ENCODE measurements at regions not wholly inside any gene's neighbourhood (a gene's known extent, or its start where the extent isn't known, plus 50 kb on each side); places are given as distances from the start of the nearest gene placed in this dataset.

DNA sequence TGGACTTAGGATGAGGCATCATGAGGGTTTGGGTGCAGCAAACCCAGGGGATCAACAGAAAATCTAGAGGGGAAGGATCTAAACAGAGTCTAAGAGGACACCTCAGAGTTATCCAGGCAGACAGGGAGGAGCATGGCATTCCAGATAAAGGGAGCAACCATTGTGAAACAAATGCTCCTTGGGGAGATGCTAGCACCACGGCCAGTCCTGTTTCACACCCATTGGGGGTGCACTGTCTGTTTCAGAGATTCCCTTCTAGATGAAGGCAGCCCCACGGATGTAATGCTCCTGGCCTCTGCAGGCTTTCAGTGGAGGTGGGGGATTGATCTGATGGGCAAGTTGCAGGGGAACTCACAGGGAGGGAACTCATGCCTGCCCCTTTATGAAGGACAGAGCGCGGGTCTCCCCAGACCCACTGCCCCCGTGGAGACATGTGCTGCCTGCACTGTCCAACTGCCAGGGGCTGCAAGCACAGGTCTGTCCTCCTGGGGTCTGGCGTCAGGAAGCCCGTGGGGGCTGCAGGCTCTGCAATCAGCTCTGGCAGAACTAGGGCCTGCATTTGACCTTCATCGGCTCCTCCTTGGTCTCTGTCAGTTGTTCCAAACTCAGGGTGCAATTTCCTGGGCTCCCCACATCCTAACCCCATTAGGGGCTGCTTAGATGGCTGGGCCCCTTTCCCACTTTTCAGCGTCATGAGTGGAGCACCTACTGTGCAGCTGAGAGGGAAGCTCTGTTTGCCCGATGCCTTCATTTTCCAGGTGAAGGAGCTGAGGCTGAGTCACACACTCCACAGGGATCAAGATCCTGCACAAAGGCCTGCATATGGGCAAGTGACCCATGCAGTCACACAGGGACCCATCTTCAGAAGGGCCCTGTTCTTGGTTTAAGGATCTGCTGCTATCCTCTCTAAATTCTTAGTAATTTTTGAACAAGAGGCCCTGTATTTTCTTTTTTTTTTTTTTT lies 163.4 kb downstream of the ARL4C start:
- Histone ChIP-seq H3K9me3 (ENCODE audit: control insufficient read depth, low read length) (no peaks in the 10 kb centered on the region), H3K27ac (ENCODE audit: insufficient read depth, low read length, poor library complexity, severe bottlenecking) (no peak overlapping the region), H3K4me1 (ENCODE audit: control insufficient read depth, insufficient read depth, low read length, poor library complexity, severe bottlenecking) (peaks cover 6% of the 10 kb centered on the region), H3K27me3 (replicated peaks; ENCODE audit: control insufficient read depth, insufficient read depth, low read length, poor library complexity, severe bottlenecking) (no peaks in the 10 kb centered on the region), H3K36me3 (ENCODE audit: control insufficient read depth, insufficient read depth, low read length) (no peaks in the 10 kb centered on the region), H3K4me3 (ENCODE audit: insufficient read depth, low read depth, low read length, poor library complexity, severe bottlenecking) (no peak overlapping the region)
- DNase-seq, result no peak

DNA sequence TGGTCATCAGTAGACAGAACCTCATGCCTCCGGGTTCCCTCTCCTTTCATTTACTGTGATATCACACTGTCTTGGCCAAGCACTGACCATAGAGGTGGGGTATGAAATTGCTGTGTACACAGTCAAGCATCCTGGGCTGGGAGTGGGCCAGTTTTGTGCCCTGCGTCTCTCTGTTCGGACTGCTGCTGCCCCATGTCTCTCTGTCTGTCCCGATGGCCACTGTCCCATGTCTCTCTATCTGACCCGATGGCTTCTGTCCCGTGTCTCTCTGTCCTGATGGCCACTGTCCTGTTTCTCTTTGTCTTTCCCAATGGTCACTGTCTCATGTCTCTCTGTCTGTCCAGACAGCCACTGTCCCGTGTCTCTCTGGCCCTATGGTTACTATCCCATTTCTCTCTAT lies 164.9 kb downstream of the ARL4C start:
- H3K27ac ChIP-seq (ENCODE audit: insufficient read depth, low read length, poor library complexity, severe bottlenecking), result no peak overlapping the region
- H3K27me3 ChIP-seq (replicated peaks; ENCODE audit: control insufficient read depth, insufficient read depth, low read length, poor library complexity, severe bottlenecking), result no peaks in the 10 kb centered on the region
- no peaks in the 10 kb centered on the region for H3K36me3 ChIP-seq (ENCODE audit: control insufficient read depth, insufficient read depth, low read length)
- no peak overlapping the region for H3K4me3 ChIP-seq (ENCODE audit: insufficient read depth, low read depth, low read length, poor library complexity, severe bottlenecking)
- peaks cover 6% of the 10 kb centered on the region for H3K4me1 ChIP-seq (ENCODE audit: control insufficient read depth, insufficient read depth, low read length, poor library complexity, severe bottlenecking)
- H3K9me3 ChIP-seq (ENCODE audit: control insufficient read depth, low read length), result no peaks in the 10 kb centered on the region
- no peak for DNase-seq

DNA sequence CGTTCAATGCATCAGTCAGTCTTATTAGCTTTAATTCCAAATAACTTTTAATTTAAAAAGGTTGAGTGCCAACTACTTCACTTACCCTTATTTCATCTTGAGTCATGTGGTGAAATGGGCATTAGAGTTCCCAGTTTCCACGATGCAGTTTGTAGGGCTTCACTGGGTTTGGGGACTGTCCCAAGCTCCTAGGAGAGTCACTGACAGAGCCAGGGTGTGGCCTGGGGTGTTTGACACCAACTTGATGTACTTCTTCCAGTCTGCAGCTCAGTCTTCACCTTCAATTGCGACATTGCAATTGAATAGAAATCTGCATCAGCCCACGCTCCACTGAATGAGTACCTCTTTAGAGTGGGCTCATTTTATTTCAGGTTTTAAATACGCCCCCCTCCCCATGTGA lies 165.3 kb downstream of the ARL4C start:
- Histone ChIP-seq H3K4me1 (ENCODE audit: control insufficient read depth, insufficient read depth, low read length, poor library complexity, severe bottlenecking) (peaks cover 6% of the 10 kb centered on the region), H3K27ac (ENCODE audit: insufficient read depth, low read length, poor library complexity, severe bottlenecking) (no peak overlapping the region), H3K4me3 (ENCODE audit: insufficient read depth, low read depth, low read length, poor library complexity, severe bottlenecking) (no peak overlapping the region), H3K36me3 (ENCODE audit: control insufficient read depth, insufficient read depth, low read length) (no peaks in the 10 kb centered on the region), H3K27me3 (replicated peaks; ENCODE audit: control insufficient read depth, insufficient read depth, low read length, poor library complexity, severe bottlenecking) (no peaks in the 10 kb centered on the region), H3K9me3 (ENCODE audit: control insufficient read depth, low read length) (no peaks in the 10 kb centered on the region)
- DNase-seq, result no peak

DNA sequence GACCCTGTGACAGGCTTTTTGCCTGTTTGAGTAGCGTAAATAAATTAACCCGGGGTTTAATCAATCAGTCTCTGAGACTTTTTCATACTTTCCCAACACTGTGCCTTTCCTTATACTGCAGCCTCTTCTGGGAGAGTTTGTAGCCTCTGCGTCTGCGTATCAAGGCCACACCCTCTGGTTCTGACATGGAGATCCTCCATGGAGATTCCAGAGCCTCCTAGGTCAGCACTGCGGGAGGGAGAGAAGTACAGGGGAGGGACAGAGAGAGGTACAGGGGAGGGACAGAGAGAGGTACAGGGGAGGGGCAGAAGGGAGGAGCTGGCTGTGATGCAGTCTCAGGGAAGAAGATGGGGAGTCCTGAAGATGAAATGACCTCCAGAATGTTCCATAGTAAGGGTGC lies 166.0 kb downstream of the ARL4C start:
- Histone ChIP-seq H3K4me1 (ENCODE audit: control insufficient read depth, insufficient read depth, low read length, poor library complexity, severe bottlenecking) (peaks cover 6% of the 10 kb centered on the region), H3K27ac (ENCODE audit: insufficient read depth, low read length, poor library complexity, severe bottlenecking) (no peak overlapping the region), H3K36me3 (ENCODE audit: control insufficient read depth, insufficient read depth, low read length) (no peaks in the 10 kb centered on the region), H3K9me3 (ENCODE audit: control insufficient read depth, low read length) (no peaks in the 10 kb centered on the region), H3K27me3 (replicated peaks; ENCODE audit: control insufficient read depth, insufficient read depth, low read length, poor library complexity, severe bottlenecking) (no peaks in the 10 kb centered on the region), H3K4me3 (ENCODE audit: insufficient read depth, low read depth, low read length, poor library complexity, severe bottlenecking) (no peak overlapping the region)
- DNase-seq, result no peak

DNA sequence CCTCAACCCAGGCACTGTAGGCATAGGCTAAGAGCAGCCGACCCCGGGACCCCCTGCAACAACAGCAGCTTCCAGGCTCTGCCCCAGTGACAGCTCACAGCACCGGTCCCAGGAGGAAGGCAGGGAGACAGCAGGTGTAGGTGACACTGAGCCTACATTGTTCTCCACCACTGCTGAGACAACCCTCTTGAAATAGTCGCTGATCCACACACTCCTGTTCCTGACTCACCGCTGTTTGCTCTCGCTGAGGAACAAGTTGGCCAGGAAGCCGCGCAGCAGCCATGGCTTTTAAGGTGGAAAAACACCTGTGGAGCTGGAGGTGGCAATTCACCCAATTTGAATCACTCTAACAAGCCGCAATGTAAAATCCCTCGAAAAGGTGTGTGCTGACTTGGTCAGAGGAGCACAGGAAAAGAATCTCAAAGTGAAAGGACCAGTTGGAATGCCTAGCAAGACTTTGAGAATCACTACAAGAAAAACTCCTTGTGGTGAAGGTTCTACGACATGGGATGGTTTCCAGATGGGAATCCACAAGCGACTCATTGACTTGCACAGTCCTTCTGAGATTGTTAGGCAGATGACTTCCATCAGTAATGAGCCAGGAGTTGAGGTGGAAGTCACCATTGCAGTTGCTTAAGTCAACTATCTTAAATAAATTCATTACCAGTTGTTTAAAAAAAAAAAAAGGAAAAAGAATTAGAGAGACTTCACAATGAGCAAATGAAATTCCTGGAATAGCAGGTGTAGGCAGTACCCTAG lies 167.5 kb downstream of the ARL4C start:
- Histone ChIP-seq H3K4me3 (ENCODE audit: insufficient read depth, low read depth, low read length, poor library complexity, severe bottlenecking) (no peak overlapping the region), H3K9me3 (ENCODE audit: control insufficient read depth, low read length) (no peaks in the 10 kb centered on the region)
- DNase-seq, result no peak

DNA sequence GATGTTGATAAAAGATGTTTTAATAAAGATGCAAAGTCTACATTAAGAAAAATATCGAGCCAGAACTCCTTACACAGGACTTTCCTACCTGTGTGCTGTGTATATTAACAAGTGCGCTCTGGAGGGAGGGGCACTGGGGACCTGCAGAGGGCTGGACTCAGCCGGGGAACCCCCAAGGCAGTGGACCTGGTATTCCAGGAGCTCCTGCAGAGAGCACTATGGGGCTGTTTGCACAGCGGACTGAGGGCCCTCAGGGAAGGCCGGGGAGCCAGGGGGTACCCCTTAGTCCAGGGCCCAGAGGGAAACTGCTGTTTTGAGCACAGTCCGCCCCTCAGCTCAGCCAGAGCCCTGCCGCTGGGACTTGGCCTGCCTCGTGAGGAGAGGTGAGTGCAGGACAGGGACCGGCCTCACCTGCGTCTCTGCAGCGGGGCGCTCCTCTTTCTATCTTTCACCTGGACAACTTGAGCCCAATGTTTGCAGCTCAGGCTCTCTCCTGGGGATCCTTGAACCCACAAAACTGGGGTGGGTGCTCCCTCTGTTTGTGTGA lies 168.4 kb downstream of the ARL4C start:
- H3K4me3 ChIP-seq (ENCODE audit: insufficient read depth, low read depth, low read length, poor library complexity, severe bottlenecking), result no peak overlapping the region
- no peaks in the 10 kb centered on the region for H3K27me3 ChIP-seq (replicated peaks; ENCODE audit: control insufficient read depth, insufficient read depth, low read length, poor library complexity, severe bottlenecking)
- no peaks in the 10 kb centered on the region for H3K9me3 ChIP-seq (ENCODE audit: control insufficient read depth, low read length)
- H3K27ac ChIP-seq (ENCODE audit: insufficient read depth, low read length, poor library complexity, severe bottlenecking), result no peak overlapping the region
- H3K36me3 ChIP-seq (ENCODE audit: control insufficient read depth, insufficient read depth, low read length), result no peaks in the 10 kb centered on the region
- no peak for DNase-seq
- peaks cover 6% of the 10 kb centered on the region for H3K4me1 ChIP-seq (ENCODE audit: control insufficient read depth, insufficient read depth, low read length, poor library complexity, severe bottlenecking)

More for the DNA sequence above, 167.5 kb downstream of the ARL4C start:
- no peaks in the 10 kb centered on the region for H3K27me3 ChIP-seq (replicated peaks; ENCODE audit: control insufficient read depth, insufficient read depth, low read length, poor library complexity, severe bottlenecking)
- H3K27ac ChIP-seq (ENCODE audit: insufficient read depth, low read length, poor library complexity, severe bottlenecking), result no peak overlapping the region
- H3K4me1 ChIP-seq (ENCODE audit: control insufficient read depth, insufficient read depth, low read length, poor library complexity, severe bottlenecking), result no peaks in the 10 kb centered on the region
- no peaks in the 10 kb centered on the region for H3K36me3 ChIP-seq (ENCODE audit: control insufficient read depth, insufficient read depth, low read length)

DNA sequence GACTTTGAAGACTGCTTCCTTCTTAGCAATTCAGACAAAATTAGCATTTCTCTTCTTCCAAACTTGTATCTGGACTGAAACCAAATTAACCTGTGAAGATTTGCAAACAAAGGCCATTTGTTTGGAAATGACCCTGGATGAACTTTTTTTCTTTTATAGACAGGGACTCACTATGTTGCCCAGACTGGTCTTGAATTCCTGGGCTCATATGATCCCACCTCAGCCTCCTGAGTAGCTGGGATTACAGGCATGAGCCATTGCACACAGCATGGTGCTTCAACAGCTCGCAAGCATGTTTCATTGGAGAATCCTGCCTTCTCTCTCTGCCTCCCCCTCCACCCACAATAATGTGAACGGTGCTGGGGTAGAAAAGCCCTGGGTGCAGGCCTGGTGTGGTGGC lies 170.2 kb downstream of the ARL4C start:
- Histone ChIP-seq H3K4me1 (ENCODE audit: control insufficient read depth, insufficient read depth, low read length, poor library complexity, severe bottlenecking) (peaks cover 17% of the 10 kb centered on the region), H3K36me3 (ENCODE audit: control insufficient read depth, insufficient read depth, low read length) (no peaks in the 10 kb centered on the region), H3K27me3 (replicated peaks; ENCODE audit: control insufficient read depth, insufficient read depth, low read length, poor library complexity, severe bottlenecking) (no peaks in the 10 kb centered on the region), H3K9me3 (ENCODE audit: control insufficient read depth, low read length) (no peaks in the 10 kb centered on the region), H3K27ac (ENCODE audit: insufficient read depth, low read length, poor library complexity, severe bottlenecking) (no peak overlapping the region), H3K4me3 (ENCODE audit: insufficient read depth, low read depth, low read length, poor library complexity, severe bottlenecking) (no peak overlapping the region)
- no peak for DNase-seq

DNA sequence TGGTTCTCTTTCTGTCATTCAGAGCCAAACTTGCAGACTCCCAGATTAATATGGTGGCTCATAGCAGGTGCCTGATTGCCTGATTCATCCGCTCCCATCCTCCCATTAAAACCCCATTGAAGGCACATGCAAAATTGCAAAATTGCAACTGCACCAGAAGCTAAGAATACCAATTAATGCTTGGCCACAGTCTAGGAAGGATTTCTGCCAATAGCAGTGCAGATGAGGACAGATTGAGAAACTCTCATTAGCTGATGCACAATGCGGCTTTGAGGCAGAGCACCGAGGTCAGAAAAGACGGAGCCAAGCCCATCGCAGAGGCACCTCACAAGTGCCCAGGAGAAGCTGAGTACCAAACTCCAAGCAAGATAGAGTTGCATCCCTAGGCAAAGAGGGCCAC lies 172.8 kb downstream of the ARL4C start:
- Histone ChIP-seq H3K9me3 (ENCODE audit: control insufficient read depth, low read length) (no peaks in the 10 kb centered on the region), H3K36me3 (ENCODE audit: control insufficient read depth, insufficient read depth, low read length) (no peaks in the 10 kb centered on the region), H3K27ac (ENCODE audit: insufficient read depth, low read length, poor library complexity, severe bottlenecking) (no peak overlapping the region), H3K4me3 (ENCODE audit: insufficient read depth, low read depth, low read length, poor library complexity, severe bottlenecking) (no peak overlapping the region), H3K27me3 (replicated peaks; ENCODE audit: control insufficient read depth, insufficient read depth, low read length, poor library complexity, severe bottlenecking) (no peaks in the 10 kb centered on the region), H3K4me1 (ENCODE audit: control insufficient read depth, insufficient read depth, low read length, poor library complexity, severe bottlenecking) (peaks cover 17% of the 10 kb centered on the region)
- no peak for DNase-seq

DNA sequence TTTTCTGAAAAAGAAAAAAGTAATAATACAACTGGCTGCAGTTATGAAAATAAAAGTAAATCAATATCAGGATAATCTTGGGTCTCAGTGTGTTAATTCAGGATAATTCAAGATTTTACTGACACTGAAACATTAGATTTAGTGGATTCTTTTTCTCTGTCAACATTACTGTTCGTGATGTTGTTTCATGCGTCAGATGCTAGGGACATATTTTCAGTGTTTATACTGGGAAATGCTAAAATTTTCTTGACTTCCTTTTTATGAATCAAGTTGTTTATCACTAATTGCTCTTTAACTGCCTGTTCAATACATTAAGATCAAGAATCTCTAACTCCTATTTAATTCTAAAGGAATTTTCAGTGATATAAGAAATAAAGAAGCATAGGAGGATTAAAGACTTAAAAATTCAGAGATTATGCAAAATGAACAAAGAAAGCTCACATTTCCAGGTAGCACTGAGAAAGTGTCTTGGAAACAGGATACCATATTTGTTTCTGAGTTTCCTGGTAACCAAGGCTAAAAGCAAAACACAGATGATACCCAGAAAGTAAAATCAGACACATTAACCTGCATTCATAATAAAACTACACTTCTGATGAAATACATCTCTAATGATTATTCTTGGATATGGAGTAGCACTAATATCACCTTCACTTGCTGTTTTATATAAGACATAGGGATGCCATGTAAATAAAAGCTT lies 174.0 kb downstream of the ARL4C start:
- Histone ChIP-seq H3K4me3 (ENCODE audit: insufficient read depth, low read depth, low read length, poor library complexity, severe bottlenecking) (no peak overlapping the region), H3K4me1 (ENCODE audit: control insufficient read depth, insufficient read depth, low read length, poor library complexity, severe bottlenecking) (peaks cover 17% of the 10 kb centered on the region), H3K36me3 (ENCODE audit: control insufficient read depth, insufficient read depth, low read length) (no peaks in the 10 kb centered on the region), H3K27me3 (replicated peaks; ENCODE audit: control insufficient read depth, insufficient read depth, low read length, poor library complexity, severe bottlenecking) (no peaks in the 10 kb centered on the region), H3K27ac (ENCODE audit: insufficient read depth, low read length, poor library complexity, severe bottlenecking) (peak overlapping the region; percentile 58), H3K9me3 (ENCODE audit: control insufficient read depth, low read length) (no peaks in the 10 kb centered on the region)
- no peak for DNase-seq

Data from effector memory CD4-positive, alpha-beta T cell (primary cell).